Thoracic aorta (tissue), 2 donors: ENCODE measurements at regions not wholly inside any gene's neighbourhood (a gene's known extent, or its start where the extent isn't known, plus 50 kb on each side); places are given as distances from the start of the nearest gene placed in this dataset.

Source experiments
- ATAC-seq: fragments of 150-250 bp; one replicate; pipeline ENCODE4 v1.8.0; 2017; ENCODE audit warnings: low read depth; ENCODE audit not compliant: insufficient number of reproducible peaks, low FRiP score
- DNase-seq: peaks from one replicate; pipeline ENCODE4 v3.0.0-alpha.2; 2020; ENCODE audit warnings: low spot score
- H3K27ac ChIP-seq, 2 donors: fragments of 200-600 bp; sonication (generic); 1 replicate in 1 of 2; 2 replicates in 1 of 2; pipeline ENCODE4 v1.5.1; 2016; ENCODE audit warnings: mild to moderate bottlenecking in 2 of 2, moderate library complexity in 2 of 2
- H3K27me3 ChIP-seq: fragments of 200-600 bp; sonication (generic); replicated peaks from 2 replicates; pipeline ENCODE4 v1.6.0; 2016; ENCODE audit warnings: mild to moderate bottlenecking; ENCODE audit not compliant: insufficient read depth
- H3K36me3 ChIP-seq: fragments of 200-600 bp; sonication (generic); one replicate; pipeline ENCODE4 v1.5.1; 2016
- H3K4me1 ChIP-seq, 2 donors: fragments of 200-600 bp; sonication (generic); 1 replicate in 1 of 2; 2 replicates in 1 of 2; pipeline versions ENCODE4 v1.5.1 to v1.6.0; 2016; ENCODE audit warnings: low read depth in 2 of 2, mild to moderate bottlenecking in 1 of 2; ENCODE audit not compliant: control insufficient read depth in 1 of 2
- H3K4me3 ChIP-seq: fragments of 200-600 bp; sonication (generic); 2 replicates; pipeline ENCODE4 v1.5.1; 2016; ENCODE audit warnings: mild to moderate bottlenecking
- H3K9me3 ChIP-seq: fragments of 200-600 bp; sonication (generic); 2 replicates; pipeline ENCODE4 v1.5.1; 2016
- TF ChIP-seq, protein P1 (sequence below): fragments of 200-600 bp; sonication (generic); IDR thresholded peaks from one replicate; pipeline ENCODE4 v1.5.1; 2019; ENCODE audit warnings: antibody characterized with exemption

- H3K9me3 ChIP-seq = peaks cover 11% of the 10 kb centered on the region
- DNase-seq = no peak
- no peaks in the 10 kb centered on the region for H3K4me1 ChIP-seq
- no peaks in the 10 kb centered on the region for H3K27me3 ChIP-seq
- no peak overlapping the region for H3K4me3 ChIP-seq
- H3K27ac ChIP-seq = no peak overlapping the region
- ATAC-seq = no peak
- no peaks in the 10 kb centered on the region for H3K36me3 ChIP-seq
- TF ChIP-seq, protein P1, sequence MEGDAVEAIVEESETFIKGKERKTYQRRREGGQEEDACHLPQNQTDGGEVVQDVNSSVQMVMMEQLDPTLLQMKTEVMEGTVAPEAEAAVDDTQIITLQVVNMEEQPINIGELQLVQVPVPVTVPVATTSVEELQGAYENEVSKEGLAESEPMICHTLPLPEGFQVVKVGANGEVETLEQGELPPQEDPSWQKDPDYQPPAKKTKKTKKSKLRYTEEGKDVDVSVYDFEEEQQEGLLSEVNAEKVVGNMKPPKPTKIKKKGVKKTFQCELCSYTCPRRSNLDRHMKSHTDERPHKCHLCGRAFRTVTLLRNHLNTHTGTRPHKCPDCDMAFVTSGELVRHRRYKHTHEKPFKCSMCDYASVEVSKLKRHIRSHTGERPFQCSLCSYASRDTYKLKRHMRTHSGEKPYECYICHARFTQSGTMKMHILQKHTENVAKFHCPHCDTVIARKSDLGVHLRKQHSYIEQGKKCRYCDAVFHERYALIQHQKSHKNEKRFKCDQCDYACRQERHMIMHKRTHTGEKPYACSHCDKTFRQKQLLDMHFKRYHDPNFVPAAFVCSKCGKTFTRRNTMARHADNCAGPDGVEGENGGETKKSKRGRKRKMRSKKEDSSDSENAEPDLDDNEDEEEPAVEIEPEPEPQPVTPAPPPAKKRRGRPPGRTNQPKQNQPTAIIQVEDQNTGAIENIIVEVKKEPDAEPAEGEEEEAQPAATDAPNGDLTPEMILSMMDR = no peak
Measured at GRCh38 chr4:105042451-105042850, 104.2 kb upstream of the TET2 start.

DNA sequence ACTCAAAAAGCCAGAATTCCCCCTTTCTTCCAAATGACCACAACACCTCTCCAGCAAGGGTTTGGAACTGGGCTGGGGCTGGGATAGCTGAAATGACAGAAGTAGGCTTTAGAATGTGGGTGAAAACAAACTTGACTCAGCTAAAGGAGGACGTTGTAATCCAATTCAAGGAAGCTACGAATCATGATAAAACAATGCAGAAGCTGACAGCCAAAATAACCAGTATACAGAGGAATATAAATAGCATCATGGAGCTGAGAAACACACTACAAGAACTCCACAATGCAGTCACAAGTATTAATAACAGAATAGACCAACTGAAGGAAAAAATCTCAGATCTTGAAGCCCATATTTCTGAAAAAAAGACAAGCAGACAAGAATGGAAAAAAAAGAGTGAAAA, 95.8 kb upstream of the TET2 start:
- TF ChIP-seq, protein P1 = no peak
- Histone ChIP-seq H3K4me1 (no peaks in the 10 kb centered on the region), H3K4me3 (no peak overlapping the region), H3K27me3 (no peaks in the 10 kb centered on the region), H3K9me3 (no peaks in the 10 kb centered on the region), H3K36me3 (no peaks in the 10 kb centered on the region), H3K27ac (no peak overlapping the region)
- no peak for ATAC-seq
- DNase-seq = no peak

DNA sequence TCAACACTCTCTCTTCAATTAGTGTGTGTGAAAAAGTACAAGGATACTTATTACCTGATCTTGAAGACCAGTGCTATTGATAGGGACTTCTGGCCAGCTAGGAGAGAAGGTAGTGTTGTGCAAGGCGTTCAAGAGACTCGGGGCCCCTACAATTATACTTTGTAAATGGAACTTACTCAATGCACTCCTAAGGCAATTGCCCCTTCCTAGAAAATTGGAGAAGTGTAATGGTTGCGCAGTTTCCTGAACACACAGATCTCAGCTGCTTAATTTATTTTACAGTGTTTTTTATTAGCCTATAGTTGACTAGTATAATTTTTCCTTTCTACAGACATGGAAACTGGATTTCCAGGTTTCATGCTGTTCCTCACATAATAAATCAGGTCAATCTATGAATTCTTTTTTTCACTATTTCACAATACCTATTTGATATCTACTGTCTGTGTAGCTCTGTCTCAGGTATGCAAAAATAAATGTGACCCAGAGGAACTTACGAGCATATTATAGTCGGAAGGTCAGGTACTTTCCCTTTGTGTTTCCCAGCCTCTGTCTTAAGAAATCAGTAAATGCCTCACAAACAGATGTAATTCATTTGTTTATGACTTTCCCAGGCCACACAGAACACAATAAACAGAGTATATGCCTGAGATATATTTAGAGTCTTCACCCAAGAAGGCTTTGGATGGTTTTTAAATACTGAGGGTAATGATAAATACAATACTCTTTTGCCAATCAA, 89.1 kb upstream of the TET2 start:
- no peak overlapping the region for H3K4me3 ChIP-seq
- H3K36me3 ChIP-seq = no peaks in the 10 kb centered on the region
- H3K4me1 ChIP-seq = no peaks in the 10 kb centered on the region
- H3K27me3 ChIP-seq = no peaks in the 10 kb centered on the region
- no peaks in the 10 kb centered on the region for H3K9me3 ChIP-seq
- TF ChIP-seq, protein P1 = no peak
- DNase-seq (no peak), ATAC-seq (no peak)
- no peak overlapping the region for H3K27ac ChIP-seq

DNA sequence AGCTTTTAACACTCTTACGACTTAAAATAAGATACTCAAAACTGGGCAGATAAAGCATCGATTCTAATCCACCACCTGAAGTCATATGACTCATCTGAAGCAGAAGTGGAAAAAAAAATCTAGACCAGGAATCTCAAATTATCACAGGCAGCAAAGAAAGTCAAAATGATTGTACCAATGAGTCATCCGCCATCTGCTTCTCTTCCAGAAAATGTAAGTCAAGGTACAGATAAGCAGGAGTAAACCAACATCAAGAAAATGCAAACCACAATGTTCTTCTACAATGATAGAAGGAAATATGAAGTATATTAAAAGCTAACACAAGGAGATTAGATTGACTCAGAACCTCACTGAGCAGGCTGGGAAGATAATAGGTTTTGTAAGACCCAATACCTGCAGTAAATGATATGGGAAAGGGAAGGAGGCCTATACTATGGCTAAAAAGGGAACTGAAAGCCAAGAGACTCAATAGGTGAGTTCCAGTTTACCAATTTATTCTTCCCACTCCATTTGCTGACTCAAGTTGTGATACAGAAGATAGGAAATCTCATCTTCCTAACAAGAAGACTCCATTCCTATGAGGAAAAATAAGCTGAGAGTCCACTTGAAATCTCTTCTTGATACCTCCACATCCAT, 88.4 kb upstream of the TET2 start:
- TF ChIP-seq, protein P1 = no peak
- ATAC-seq = no peak

GRCh38 chr4:105059337-105059736, 87.3 kb upstream of the TET2 start:
- no peaks in the 10 kb centered on the region for H3K27me3 ChIP-seq
- H3K4me1 ChIP-seq = no peaks in the 10 kb centered on the region
- no peak for DNase-seq
- no peaks in the 10 kb centered on the region for H3K36me3 ChIP-seq
- no peak overlapping the region for H3K4me3 ChIP-seq
- ATAC-seq = no peak
- no peak overlapping the region for H3K27ac ChIP-seq
- H3K9me3 ChIP-seq = no peaks in the 10 kb centered on the region
- TF ChIP-seq, protein P1 = no peak

More for the DNA sequence above, 88.4 kb upstream of the TET2 start:
- Histone ChIP-seq H3K4me3 (no peak overlapping the region), H3K27ac (no peak overlapping the region), H3K27me3 (no peaks in the 10 kb centered on the region), H3K36me3 (no peaks in the 10 kb centered on the region), H3K4me1 (no peaks in the 10 kb centered on the region), H3K9me3 (no peaks in the 10 kb centered on the region)
- no peak for DNase-seq
